ENCODE measurements at regions not wholly inside any gene's neighbourhood (a gene's known extent, or its start where the extent isn't known, plus 50 kb on each side); places are given as distances from the start of the nearest gene placed in this dataset.

- Histone ChIP-seq H3K4me1 (ENCODE audit: control insufficient read depth, extremely low read depth, insufficient read depth, low read length) (no peaks in the 10 kb centered on the region), H3K79me2 (ENCODE audit: control insufficient read depth, insufficient read depth, low read length) (no peaks in the 10 kb centered on the region), H3K9me1 (replicated peaks; ENCODE audit: control insufficient read depth, extremely low read depth, insufficient read depth, low read length) (no peaks in the 10 kb centered on the region), H3K9me3 (replicated peaks; ENCODE audit: control insufficient read depth, insufficient read depth, low read length) (peaks cover 7% of the 10 kb centered on the region), H2AFZ (ENCODE audit: low read depth, low read length) (no peak overlapping the region), H3K27ac (ENCODE audit: insufficient read depth, low read depth, low read length) (no peak overlapping the region), H3K4me3 (replicated peaks in 1 of 3; ENCODE audit: insufficient read depth in 1 of 3, low read depth in 1 of 3, low read length in 3 of 3) (no peak overlapping the region), H3K9ac (replicated peaks; ENCODE audit: extremely low read depth, insufficient read depth, low read length) (no peak overlapping the region), H4K20me1 (replicated peaks; ENCODE audit: control insufficient read depth, extremely low read depth, insufficient read depth, low read length) (no peaks in the 10 kb centered on the region), H3K27me3 (ENCODE audit: control insufficient read depth in 2 of 2, insufficient read depth in 2 of 2, low read length in 2 of 2) (no peaks in the 10 kb centered on the region), H3K4me2 (ENCODE audit: insufficient read depth, low read length) (no peak overlapping the region), H3K36me3 (ENCODE audit: control insufficient read depth in 2 of 2, extremely low read depth in 1 of 2, insufficient read depth in 2 of 2, low read length in 2 of 2) (no peaks in the 10 kb centered on the region)
- TF ChIP-seq POLR2A (IDR thresholded peaks at IDR 0.05; ENCODE audit: low read depth, low read length) (no peak), POLR2AphosphoS5 (IDR thresholded peaks at IDR 0.05; ENCODE audit: insufficient read depth, low read depth, low read length) (no peak), MYC (IDR thresholded peaks at IDR 0.05; ENCODE audit: low read depth, low read length) (no peak), JUN (IDR thresholded peaks at IDR 0.05; ENCODE audit: borderline replicate concordance, insufficient read depth, insufficient read length, low read depth) (no peak), EZH2 (IDR thresholded peaks at IDR 0.05; ENCODE audit: borderline replicate concordance, low read depth, low read length, severe bottlenecking) (no peak)
- BruUV-seq (replicated peaks) = no TSS peak
- POLR2A ChIA-PET = no interaction called here
- dilution Hi-C loops (cut with MboI; ENCODE audit: extremely low pct_ligation_motif_present, low sequenced_read_pairs) = no loop called here
- CTCF ChIA-PET = no interaction called here
- no peak for DNase-seq (ENCODE audit: low read depth, low spot score)
- intact Hi-C loops (cut with micrococcal nuclease) = no loop called here
- FAIRE-seq = no peak
These were observed 132.3 kb upstream of the VSTM2A start for GRCh38 chr7:54409917-54410316.

DNA sequence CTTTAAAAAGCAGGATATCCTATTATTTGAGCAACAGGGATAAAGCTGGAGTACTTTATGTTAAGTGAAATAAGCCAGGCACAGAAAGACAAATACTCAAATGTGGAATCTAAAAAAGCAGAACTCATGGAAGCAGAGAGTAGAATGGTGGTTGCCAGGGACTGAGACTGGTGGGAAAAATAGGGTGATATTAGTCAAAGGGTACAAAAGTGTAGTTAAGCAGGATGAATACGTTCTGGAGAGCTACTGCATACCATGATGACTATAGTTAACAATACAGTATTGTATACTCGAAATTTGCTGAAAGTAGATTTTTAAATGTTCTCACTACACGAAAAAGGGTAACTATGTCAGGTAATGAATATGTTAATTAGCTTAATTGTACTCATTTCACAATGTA lies 125.5 kb upstream of the VSTM2A start:
- no peaks in the 10 kb centered on the region for H4K20me1 ChIP-seq (replicated peaks; ENCODE audit: control insufficient read depth, extremely low read depth, insufficient read depth, low read length)
- POLR2A ChIA-PET = no interaction called here
- FAIRE-seq = no peak
- intact Hi-C loops (cut with micrococcal nuclease) (no loop called here), dilution Hi-C loops (cut with MboI; ENCODE audit: extremely low pct_ligation_motif_present, low sequenced_read_pairs) (no loop called here)
- TF ChIP-seq MYC (IDR thresholded peaks at IDR 0.05; ENCODE audit: low read depth, low read length) (no peak), POLR2A (IDR thresholded peaks at IDR 0.05; ENCODE audit: low read depth, low read length) (no peak), EZH2 (IDR thresholded peaks at IDR 0.05; ENCODE audit: borderline replicate concordance, low read depth, low read length, severe bottlenecking) (no peak), CTCF (IDR thresholded peaks at IDR 0.05; ENCODE audit: extremely low read depth in 1 of 2, insufficient read depth in 1 of 2, low read depth in 1 of 2, low read length in 2 of 2) (no peak), GATA2 (IDR thresholded peaks at IDR 0.05; ENCODE audit: insufficient read depth, insufficient read length, low read depth, low read length) (no peak), POLR2AphosphoS5 (IDR thresholded peaks at IDR 0.05; ENCODE audit: insufficient read depth, low read depth, low read length) (no peak), FOS (IDR thresholded peaks at IDR 0.05; ENCODE audit: borderline replicate concordance, insufficient read depth, low read length) (no peak), JUN (IDR thresholded peaks at IDR 0.05; ENCODE audit: borderline replicate concordance, insufficient read depth, insufficient read length, low read depth) (no peak)
- TF ChIP-seq, protein P1, sequence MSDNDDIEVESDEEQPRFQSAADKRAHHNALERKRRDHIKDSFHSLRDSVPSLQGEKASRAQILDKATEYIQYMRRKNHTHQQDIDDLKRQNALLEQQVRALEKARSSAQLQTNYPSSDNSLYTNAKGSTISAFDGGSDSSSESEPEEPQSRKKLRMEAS (IDR thresholded peaks at IDR 0.05; ENCODE audit: insufficient read depth, insufficient read length) = no peak
- H3K4me2 ChIP-seq (ENCODE audit: insufficient read depth, low read length) = no peak overlapping the region
- DNase-seq (ENCODE audit: low read depth, low spot score) = no peak
- H3K79me2 ChIP-seq (ENCODE audit: control insufficient read depth, insufficient read depth, low read length) = no peaks in the 10 kb centered on the region
- no peak overlapping the region for H3K27ac ChIP-seq (ENCODE audit: insufficient read depth, low read depth, low read length)
- no peaks in the 10 kb centered on the region for H3K9me1 ChIP-seq (replicated peaks; ENCODE audit: control insufficient read depth, extremely low read depth, insufficient read depth, low read length)
- H3K9ac ChIP-seq (replicated peaks; ENCODE audit: extremely low read depth, insufficient read depth, low read length) = no peak overlapping the region
- no peaks in the 10 kb centered on the region for H3K9me3 ChIP-seq (replicated peaks; ENCODE audit: control insufficient read depth, insufficient read depth, low read length)
- no peaks in the 10 kb centered on the region for H3K4me1 ChIP-seq (ENCODE audit: control insufficient read depth, extremely low read depth, insufficient read depth, low read length)
- CTCF ChIA-PET = no interaction called here
- no peaks in the 10 kb centered on the region for H3K27me3 ChIP-seq (ENCODE audit: control insufficient read depth in 2 of 2, insufficient read depth in 2 of 2, low read length in 2 of 2)
- no peaks in the 10 kb centered on the region for H3K36me3 ChIP-seq (ENCODE audit: control insufficient read depth in 2 of 2, extremely low read depth in 1 of 2, insufficient read depth in 2 of 2, low read length in 2 of 2)
- H2AFZ ChIP-seq (ENCODE audit: low read depth, low read length) = no peak overlapping the region
- BruUV-seq (replicated peaks) = no TSS peak
- H3K4me3 ChIP-seq (replicated peaks in 1 of 3; ENCODE audit: insufficient read depth in 1 of 3, low read depth in 1 of 3, low read length in 3 of 3) = no peak overlapping the region

Data from endothelial cell of umbilical vein (primary cell).